Prostate gland (tissue), 2 donors: ENCODE measurements at regions not wholly inside any gene's neighbourhood (a gene's known extent, or its start where the extent isn't known, plus 50 kb on each side); places are given as distances from the start of the nearest gene placed in this dataset.

Experiments used
- CTCF ChIP-seq, 4 experiments: fragments of 200-600 bp in 2 of 4; fragments of 450-650 bp in 2 of 4; sonication (generic) in 2 of 4; IDR thresholded peaks; 1 replicate in 3 of 4; 2 replicates in 1 of 4; pipeline ENCODE4 v1.5.1; 2016 to 2019; ENCODE audit warnings: antibody characterized with exemption in 4 of 4, mild to moderate bottlenecking in 2 of 4, moderate library complexity in 2 of 4
- POLR2AphosphoS5 ChIP-seq: sonication (generic); formaldehyde crosslinking; IDR thresholded peaks from one replicate; pipeline ENCODE4 v1.6.1; 2017; ENCODE audit warnings: antibody characterized with exemption

- TF ChIP-seq CTCF (IDR thresholded peaks at IDR 0.05), result no peak
- peak; percentile 58 for TF ChIP-seq POLR2AphosphoS5
These were observed 128.0 kb downstream of the RIN2 start for GRCh38 chr20:19885939-19886660.
